DMS114 treated with DMSO at 0.1 percent for 48 hours (cell line): ENCODE measurements at regions not wholly inside any gene's neighbourhood (a gene's known extent, or its start where the extent isn't known, plus 50 kb on each side); places are given as distances from the start of the nearest gene placed in this dataset.

Experiments
- DNase-seq: peaks from one replicate; lab custom pipeline; 2025; ENCODE audit not compliant: unreplicated experiment; lab: John Stamatoyannopoulos, UW

GRCh38 chr14:24693983-24694382 lies 60.0 kb upstream of the GZMB start:
- DNase-seq, result no peak

- DNase-seq, result no peak
These were observed 59.4 kb upstream of the GZMB start for GRCh38 chr14:24693353-24693737.

- no peak for DNase-seq
These were observed 58.7 kb upstream of the GZMB start for GRCh38 chr14:24692382-24693352.

GRCh38 chr14:24690492-24690891 lies 56.5 kb upstream of the GZMB start:
- DNase-seq, result no peak

DNA sequence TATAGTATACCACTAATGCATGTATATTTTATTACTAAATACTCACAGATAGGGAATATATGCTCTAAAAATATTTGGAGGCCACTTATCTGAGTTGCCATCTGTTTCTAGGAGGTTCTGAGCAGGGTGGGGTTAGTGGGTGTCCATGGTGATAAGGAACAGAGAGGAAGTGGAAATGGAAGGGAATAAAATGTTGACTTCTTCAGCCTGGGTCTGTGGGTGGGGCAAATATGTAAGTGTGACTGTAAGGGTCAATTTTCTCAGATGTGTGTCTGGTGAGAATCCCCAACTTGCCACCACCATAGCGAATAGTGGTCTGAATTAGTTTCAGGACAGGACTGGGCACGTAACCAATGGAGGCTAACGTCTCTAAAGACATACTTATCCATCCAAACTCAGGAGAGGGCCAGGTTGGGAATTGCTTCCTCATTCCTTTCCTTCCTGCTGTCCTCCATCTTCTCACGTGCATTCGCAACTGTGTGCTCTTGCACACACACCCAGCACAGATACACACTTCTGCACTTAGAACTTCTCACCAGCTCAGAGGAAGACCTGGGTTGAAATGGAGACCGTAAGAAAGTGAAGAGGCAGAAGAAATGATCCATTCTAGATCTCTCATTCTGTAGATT lies 54.2 kb upstream of the GZMB start:
- DNase-seq, result no peak
